ENCODE measurements at regions not wholly inside any gene's neighbourhood (a gene's known extent, or its start where the extent isn't known, plus 50 kb on each side); places are given as distances from the start of the nearest gene placed in this dataset.
A peak's percentile ranks its signal among the peaks of the same experiment; 100 is the strongest.
"Not testable (repeated sequence)": the region's sequence is repeated elsewhere in the genome, so short reads cannot be mapped to it uniquely, and the experiment has no call there.

DNA sequence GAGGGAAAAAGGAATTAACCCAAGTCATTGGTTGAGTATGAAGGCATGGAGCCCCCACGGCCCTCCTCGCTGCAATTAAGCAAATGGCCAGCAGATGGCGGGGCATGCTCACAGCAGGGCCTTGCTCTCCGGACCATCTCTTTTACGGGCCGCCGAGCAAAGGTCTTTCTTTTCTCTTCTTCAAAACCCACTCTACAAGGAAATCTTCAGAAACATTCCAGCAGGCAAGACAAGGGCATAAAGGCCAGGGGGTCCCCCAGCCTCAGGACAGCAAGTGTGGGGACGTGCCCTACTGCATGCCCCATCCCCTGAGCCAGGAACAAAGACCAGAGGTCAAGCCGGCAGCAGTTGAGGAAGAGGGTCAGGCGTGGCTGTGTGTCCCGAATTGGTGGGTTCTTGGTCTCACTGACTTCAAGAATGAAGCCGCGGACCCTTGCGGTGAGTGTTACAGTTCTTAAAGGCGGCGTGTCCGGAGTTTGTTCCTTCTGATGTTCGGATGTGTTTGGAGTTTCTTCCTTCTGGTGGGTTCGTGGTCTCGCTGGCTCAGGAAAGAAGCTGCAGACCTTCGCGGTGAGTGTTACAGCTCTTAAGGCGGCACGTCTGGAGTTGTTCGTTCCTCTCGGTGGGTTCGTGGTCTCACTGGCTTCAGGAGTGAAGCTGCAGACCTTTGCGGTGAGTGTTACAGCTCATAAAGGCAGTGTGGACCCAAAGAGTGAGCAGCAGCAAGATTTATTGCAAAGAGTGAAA is 59.6 kb upstream of the TOP1 start:
- H3K9me1 ChIP-seq (replicated peaks; ENCODE audit: control insufficient read depth, extremely low read depth, insufficient read depth, low read length); H3K9me3 ChIP-seq (replicated peaks; ENCODE audit: control insufficient read depth, insufficient read depth, low read length); H3K9ac ChIP-seq (replicated peaks; ENCODE audit: extremely low read depth, insufficient read depth, low read length); BruUV-seq (replicated peaks); H3K27ac ChIP-seq (ENCODE audit: insufficient read depth, low read depth, low read length); dilution Hi-C loops (cut with MboI; ENCODE audit: extremely low pct_ligation_motif_present, low sequenced_read_pairs); H3K4me1 ChIP-seq (ENCODE audit: control insufficient read depth, extremely low read depth, insufficient read depth, low read length); H4K20me1 ChIP-seq (replicated peaks; ENCODE audit: control insufficient read depth, extremely low read depth, insufficient read depth, low read length); H3K79me2 ChIP-seq (ENCODE audit: control insufficient read depth, insufficient read depth, low read length); H3K36me3 ChIP-seq (ENCODE audit: control insufficient read depth in 2 of 2, extremely low read depth in 1 of 2, insufficient read depth in 2 of 2, low read length in 2 of 2); H3K27me3 ChIP-seq (ENCODE audit: control insufficient read depth in 2 of 2, insufficient read depth in 2 of 2, low read length in 2 of 2): not testable (repeated sequence)
- TF ChIP-seq, protein P1, sequence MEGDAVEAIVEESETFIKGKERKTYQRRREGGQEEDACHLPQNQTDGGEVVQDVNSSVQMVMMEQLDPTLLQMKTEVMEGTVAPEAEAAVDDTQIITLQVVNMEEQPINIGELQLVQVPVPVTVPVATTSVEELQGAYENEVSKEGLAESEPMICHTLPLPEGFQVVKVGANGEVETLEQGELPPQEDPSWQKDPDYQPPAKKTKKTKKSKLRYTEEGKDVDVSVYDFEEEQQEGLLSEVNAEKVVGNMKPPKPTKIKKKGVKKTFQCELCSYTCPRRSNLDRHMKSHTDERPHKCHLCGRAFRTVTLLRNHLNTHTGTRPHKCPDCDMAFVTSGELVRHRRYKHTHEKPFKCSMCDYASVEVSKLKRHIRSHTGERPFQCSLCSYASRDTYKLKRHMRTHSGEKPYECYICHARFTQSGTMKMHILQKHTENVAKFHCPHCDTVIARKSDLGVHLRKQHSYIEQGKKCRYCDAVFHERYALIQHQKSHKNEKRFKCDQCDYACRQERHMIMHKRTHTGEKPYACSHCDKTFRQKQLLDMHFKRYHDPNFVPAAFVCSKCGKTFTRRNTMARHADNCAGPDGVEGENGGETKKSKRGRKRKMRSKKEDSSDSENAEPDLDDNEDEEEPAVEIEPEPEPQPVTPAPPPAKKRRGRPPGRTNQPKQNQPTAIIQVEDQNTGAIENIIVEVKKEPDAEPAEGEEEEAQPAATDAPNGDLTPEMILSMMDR (IDR thresholded peaks at IDR 0.05; ENCODE audit: extremely low read depth in 1 of 2, insufficient read depth in 1 of 2, low read depth in 1 of 2, low read length in 2 of 2), result peak; percentile 93
- CTCF ChIA-PET, result interaction anchor here (0.6 to 6.8 kb wide), 14 partner anchors 14 to 372 kb away, joined by 3 to 106 read pairs (median 4); partner anchors contain the start of gene LPIN3
- POLR2A ChIA-PET, result interaction anchor here (1.0 kb wide), 1 partner anchor 126 kb away, joined by 3 read pairs; no protein-coding TSS in a partner anchor
- FAIRE-seq, result peak; percentile 81
- peak overlapping the region; percentile 18 for H3K4me2 ChIP-seq (ENCODE audit: insufficient read depth, low read length)
- peak; percentile 72 for DNase-seq (ENCODE audit: low read depth, low spot score)
- intact Hi-C loops (cut with micrococcal nuclease), result loop anchor here (1.0 to 2.0 kb wide), 8 partner anchors 21 to 442 kb away; partner anchors contain the start of genes LPIN3 and PLCG1
- H3K4me3 ChIP-seq (replicated peaks in 1 of 3; ENCODE audit: insufficient read depth in 1 of 3, low read depth in 1 of 3, low read length in 3 of 3), result peak overlapping the region in 1 of 3 experiments; percentile 18
- peak overlapping the region; percentile 61 for H2AFZ ChIP-seq (ENCODE audit: low read depth, low read length)

DNA sequence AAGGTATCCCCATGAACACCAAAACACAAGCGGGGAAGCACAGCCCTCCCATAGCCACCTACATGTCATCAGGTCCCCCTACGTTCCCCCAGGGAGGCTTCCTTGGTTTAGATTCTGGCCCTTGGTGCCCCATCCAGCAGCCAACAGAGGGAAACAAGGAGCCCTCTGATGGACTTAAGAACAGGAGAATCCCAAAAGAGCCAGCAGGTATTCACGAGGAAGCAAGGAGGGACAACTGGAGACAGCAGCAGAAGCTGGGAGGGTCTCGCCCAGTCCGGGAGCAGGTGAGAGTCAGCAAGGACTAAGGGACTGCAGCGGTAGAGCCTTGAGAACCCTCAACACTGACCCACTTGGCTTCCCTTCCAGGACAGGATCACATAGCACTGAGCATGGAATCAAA is 58.4 kb upstream of the TOP1 start:
- no TSS peak for BruUV-seq (replicated peaks)
- no peak overlapping the region for H3K9ac ChIP-seq (replicated peaks; ENCODE audit: extremely low read depth, insufficient read depth, low read length)
- no peak overlapping the region for H3K27ac ChIP-seq (ENCODE audit: insufficient read depth, low read depth, low read length)
- H3K36me3 ChIP-seq (ENCODE audit: control insufficient read depth in 2 of 2, extremely low read depth in 1 of 2, insufficient read depth in 2 of 2, low read length in 2 of 2), result no peaks in the 10 kb centered on the region
- POLR2A ChIA-PET, result no interaction called here
- H3K27me3 ChIP-seq (ENCODE audit: control insufficient read depth in 2 of 2, insufficient read depth in 2 of 2, low read length in 2 of 2), result no peaks in the 10 kb centered on the region
- H3K9me3 ChIP-seq (replicated peaks; ENCODE audit: control insufficient read depth, insufficient read depth, low read length), result no peaks in the 10 kb centered on the region
- H3K4me3 ChIP-seq (replicated peaks in 1 of 3; ENCODE audit: insufficient read depth in 1 of 3, low read depth in 1 of 3, low read length in 3 of 3), result no peak overlapping the region
- dilution Hi-C loops (cut with MboI; ENCODE audit: extremely low pct_ligation_motif_present, low sequenced_read_pairs) (no loop called here), intact Hi-C loops (cut with micrococcal nuclease) (loop anchor here (1.0 kb wide), 1 partner anchor 33 kb away; no protein-coding TSS in a partner anchor)
- CTCF ChIA-PET, result interaction anchor here (1.0 to 6.8 kb wide), 5 partner anchors 13 to 262 kb away, joined by 3 to 106 read pairs (median 11); no protein-coding TSS in a partner anchor
- no peak overlapping the region for H2AFZ ChIP-seq (ENCODE audit: low read depth, low read length)
- FAIRE-seq (no peak), DNase-seq (ENCODE audit: low read depth, low spot score) (no peak)
- no peaks in the 10 kb centered on the region for H3K4me1 ChIP-seq (ENCODE audit: control insufficient read depth, extremely low read depth, insufficient read depth, low read length)
- no peak overlapping the region for H3K4me2 ChIP-seq (ENCODE audit: insufficient read depth, low read length)
- H3K9me1 ChIP-seq (replicated peaks; ENCODE audit: control insufficient read depth, extremely low read depth, insufficient read depth, low read length), result no peaks in the 10 kb centered on the region
- no peaks in the 10 kb centered on the region for H4K20me1 ChIP-seq (replicated peaks; ENCODE audit: control insufficient read depth, extremely low read depth, insufficient read depth, low read length)
- TF ChIP-seq MYC (IDR thresholded peaks at IDR 0.05; ENCODE audit: low read depth, low read length), result no peak
- TF ChIP-seq, protein P1 (IDR thresholded peaks at IDR 0.05; ENCODE audit: extremely low read depth in 1 of 2, insufficient read depth in 1 of 2, low read depth in 1 of 2, low read length in 2 of 2), result peak in 1 of 2 donors; percentile 16
- no peak for TF ChIP-seq POLR2A (IDR thresholded peaks at IDR 0.05; ENCODE audit: low read depth, low read length)
- no peaks in the 10 kb centered on the region for H3K79me2 ChIP-seq (ENCODE audit: control insufficient read depth, insufficient read depth, low read length)
